Stimulated activated naive CD4-positive, alpha-beta T cell (primary cell): ENCODE measurements at regions not wholly inside any gene's neighbourhood (a gene's known extent, or its start where the extent isn't known, plus 50 kb on each side); places are given as distances from the start of the nearest gene placed in this dataset.

Source experiments
- DNase-seq, 6 experiments: peaks; one replicate each; lab custom pipeline; 2025; lab: John Stamatoyannopoulos, UW

- DNase-seq: no peak
These were observed 460.5 kb downstream of the COG6 start for GRCh38 chr13:40116008-40116407.

DNA sequence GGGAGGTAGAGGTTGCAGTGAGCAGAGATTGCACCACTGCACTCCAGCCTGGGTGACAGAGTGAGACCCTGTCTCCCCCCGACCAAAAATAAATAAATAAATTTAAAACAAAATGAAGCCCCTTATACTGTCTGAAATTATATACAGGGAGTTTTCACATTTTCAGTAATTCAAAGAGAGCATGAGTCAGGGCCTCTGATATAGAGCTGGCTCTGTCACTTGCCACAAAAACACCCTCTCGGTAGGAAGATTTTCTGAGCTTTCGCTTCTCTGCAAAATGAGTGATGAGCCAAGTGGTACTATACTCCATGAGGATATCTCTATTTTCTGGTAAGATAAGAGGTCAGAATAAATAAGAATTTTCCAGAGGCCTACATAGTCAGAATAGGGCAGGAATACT lies 462.9 kb downstream of the COG6 start:
- DNase-seq: no peak

DNA sequence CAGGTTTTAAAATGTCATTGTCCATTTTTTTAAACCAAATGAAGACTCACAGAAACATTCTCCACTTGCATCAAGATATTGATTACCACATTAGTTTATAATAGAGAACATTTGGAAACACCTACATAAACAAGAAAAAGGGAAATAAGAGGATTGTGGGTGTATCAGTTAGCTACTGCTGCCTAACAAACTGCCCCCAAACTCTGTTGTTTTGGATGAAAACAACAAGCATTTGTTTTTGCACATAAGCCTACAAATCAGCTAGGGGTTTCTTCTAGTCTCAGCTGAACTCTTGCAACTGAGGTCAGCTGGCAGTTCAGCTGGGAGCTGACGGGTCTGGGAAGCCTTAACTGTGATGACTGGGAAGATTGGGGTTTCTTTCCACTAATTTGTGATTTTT lies 464.4 kb downstream of the COG6 start:
- no peak for DNase-seq

DNA sequence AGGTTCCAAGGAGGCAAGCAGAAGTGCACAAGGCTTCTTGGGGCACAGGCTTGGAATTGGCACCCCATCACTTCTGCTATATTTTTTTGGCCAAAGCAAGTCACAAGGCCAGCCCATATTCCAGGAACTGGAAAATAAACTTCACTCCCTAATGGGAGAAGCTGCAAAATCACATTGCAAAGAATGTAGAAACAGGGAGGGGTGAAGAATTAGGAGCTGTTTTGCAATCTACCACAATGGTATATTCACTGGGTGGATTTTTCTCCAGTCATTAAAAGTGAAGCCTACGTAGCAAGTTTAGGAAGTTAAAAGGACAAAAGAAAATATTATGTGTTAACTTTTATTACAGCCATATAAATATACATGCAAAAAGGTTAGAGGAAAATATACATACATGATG lies 464.8 kb downstream of the COG6 start:
- DNase-seq: no peak

DNA sequence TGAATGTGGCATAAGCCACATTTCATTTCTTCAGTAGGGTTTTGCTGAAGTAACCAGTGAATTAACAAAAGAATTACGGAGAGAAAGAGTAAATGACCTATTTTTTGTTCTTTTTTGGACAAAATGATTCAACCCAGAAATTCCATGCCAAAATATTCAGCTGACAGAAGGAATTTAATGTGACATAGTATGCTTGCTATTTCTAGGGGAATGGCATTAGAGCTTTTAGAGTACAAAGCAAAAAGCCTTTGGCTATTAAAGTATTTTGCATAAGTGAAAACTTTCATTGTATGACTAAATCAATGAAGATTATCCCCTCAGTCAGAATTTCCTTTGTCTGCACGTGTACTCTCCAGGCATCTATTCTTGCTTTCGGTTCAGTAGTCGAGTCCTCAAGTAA lies 465.3 kb downstream of the COG6 start:
- no peak for DNase-seq

DNA sequence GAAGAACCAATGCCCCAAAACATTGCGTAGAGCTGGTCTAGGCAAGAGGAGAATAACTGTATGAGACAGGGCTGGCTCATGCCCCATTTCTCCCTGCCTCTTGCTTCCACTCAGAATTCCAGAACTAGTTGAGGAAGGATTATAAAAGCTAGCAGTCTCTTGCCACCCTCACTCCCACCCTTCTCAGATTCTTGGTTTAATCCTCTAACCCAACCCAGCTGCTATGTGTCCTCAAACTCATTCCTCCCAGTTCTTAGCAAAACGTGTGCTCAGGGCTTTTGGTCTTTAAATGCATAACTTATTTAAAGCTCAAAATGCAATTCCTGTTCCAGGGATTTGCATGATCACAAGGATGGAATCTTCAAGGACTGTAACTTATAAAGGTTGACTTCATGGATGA lies 466.3 kb downstream of the COG6 start:
- DNase-seq: no peak

DNA sequence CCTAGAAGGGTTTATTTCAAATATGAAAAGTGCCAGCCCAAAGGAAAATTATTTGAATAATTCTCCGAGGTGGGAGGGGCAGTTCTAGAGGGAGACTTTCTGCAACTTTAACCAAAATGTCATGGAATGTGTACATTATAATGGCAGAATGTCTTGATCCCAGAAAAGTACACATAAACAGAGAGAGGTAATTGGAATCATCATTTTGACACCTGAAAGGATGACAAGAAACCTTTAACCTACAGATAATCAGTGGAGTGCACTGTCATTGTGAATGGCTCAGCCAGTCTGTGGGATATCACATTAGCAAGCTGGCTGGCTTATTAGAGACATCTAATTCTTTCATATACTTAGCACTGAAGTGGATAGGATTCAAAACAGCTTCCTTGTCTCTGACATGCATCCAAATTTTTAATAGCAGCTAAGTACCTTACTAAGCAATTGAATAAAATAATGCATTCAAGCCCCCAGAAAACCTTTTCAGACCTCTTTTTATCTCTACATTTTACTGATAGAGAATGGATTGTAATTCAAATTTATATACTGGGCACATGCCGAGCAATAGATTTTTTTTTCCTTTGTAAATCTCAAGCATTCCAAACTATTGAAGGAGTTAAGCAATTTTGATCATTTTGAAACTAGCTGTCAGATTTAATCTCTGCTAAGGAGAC lies 468.6 kb downstream of the COG6 start:
- no peak for DNase-seq

DNA sequence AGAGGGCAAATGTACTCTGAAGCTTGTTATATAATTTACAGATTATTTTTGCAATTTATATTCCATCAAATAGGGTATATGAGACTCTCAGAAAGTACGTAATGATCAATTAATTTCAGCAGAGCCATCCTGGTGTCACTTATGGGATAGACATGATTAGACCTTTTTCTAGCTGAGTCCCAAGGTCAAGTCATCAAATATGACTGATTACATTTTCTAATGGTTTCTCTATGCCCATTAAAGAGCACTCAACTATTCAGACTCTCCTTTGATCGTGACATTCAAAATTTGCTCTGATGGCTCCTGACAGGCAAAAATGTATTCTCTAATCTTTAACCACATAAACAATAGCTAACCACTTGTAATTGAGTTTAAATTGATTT lies 469.2 kb downstream of the COG6 start:
- no peak for DNase-seq

DNA sequence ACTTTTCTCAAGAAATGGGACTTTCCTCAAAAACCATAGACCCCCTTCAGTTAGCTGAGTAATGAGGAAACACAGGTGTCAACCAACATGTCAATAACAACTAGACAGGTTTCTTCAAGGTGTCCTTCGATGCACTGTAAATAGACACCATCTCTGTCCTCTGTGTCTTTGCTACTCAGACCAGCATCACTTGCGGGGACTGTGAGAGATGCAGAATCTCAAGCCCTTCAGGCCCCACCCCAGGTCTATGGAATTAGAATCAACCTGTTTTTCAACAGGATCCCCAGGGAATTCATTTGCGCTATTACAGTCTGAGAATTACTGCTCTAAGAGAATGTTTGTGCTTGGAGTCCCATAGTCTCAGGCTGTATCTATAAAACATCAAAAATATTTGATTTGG lies 469.9 kb downstream of the COG6 start:
- DNase-seq: no peak

DNA sequence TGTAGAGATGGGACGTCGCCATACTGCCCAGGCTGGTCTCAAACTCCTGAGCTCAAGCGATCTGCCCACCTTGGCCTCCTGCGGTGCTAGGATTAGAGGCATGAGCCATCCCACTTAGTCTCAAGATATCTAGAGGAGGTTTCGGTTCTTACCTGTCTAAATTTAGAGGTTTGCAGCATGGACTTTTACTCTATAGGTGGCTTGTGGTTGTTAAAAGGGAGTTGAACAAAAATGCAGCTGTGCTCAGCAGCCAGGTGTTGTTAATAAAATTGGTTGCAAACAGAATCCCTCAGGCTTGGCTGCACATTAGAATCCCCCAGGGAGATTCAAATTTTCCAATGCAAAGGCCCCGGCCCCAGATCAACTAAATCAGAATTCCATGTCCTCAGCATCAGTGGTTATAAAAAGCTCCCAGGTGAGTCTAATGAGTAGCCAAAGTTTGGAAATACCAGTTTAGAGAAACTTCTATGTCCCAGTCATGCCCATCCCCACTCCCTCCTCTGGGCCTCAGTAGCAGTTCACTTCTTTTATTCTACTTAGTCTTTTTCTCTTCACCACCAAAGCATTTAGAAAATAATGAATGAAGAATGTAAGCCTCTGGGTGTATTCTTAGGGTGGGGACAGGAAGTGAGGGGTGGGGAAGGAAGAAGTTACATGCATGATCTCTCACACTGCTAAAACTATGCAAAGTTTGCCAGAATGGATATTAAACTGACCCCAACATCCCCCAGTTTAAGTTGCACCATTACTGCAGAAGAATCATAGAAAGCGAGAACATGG lies 471.0 kb downstream of the COG6 start:
- DNase-seq: no peak

- DNase-seq: no peak
These were observed 472.0 kb downstream of the COG6 start for GRCh38 chr13:40127476-40127875.

DNA sequence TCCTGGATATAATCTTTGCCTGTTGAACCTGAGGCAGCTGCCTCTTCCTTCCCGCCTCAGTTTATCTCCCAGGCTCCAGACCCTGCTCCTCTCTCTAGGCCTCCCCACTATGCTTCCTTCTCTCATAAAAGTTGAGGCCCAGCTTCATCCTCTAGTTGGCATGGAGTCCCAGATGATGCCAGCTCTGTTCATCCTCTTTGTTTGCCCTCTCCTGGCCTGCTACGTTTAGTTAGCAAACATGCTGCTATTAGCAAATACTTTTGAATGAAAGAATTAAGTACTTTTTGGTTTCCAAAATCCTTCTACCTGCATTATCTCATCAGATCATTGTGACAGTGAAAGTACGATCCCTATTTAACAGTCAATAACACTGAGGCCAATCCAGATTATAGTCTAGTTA lies 472.5 kb downstream of the COG6 start:
- no peak for DNase-seq

DNA sequence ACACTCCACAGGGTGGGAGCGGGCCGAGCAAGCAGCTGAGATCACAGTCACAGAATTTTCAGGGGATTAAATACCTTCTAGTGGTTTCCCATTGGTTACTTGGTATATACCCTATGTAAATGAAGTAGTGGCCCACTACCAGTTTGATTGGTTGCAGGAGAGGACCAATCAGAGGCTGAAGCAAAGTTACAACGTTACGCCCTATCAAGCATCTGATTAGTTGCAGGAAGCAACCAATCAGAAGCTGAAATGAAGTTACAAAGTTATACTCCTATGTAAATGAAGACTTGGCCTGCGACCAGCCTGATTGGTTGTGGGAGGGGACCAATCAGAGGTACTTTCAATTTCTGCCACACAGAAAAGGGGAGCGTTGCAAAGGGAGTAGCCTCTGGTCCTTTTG lies 474.0 kb downstream of the COG6 start:
- no peak for DNase-seq

- no peak for DNase-seq
These were observed 475.6 kb downstream of the COG6 start for GRCh38 chr13:40130871-40131636.

DNA sequence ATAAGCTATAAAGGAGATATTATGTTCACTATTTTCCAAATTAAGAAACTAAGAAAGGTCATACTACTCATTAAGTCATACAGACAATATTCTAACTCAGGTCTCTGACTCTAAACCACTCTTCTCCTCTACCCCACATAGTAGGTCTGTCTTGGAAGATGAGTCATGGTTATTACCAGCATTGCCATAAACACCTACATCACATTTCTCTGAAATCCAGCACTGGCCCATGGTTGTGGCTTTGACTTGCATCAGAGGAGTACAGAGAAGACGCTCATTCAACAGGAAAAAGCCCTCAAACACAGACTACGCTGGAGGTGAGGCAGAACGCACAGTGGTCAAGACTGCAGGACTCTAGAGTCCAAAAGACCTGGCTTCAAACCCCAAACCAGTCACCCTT lies 476.8 kb downstream of the COG6 start:
- DNase-seq: no peak

DNA sequence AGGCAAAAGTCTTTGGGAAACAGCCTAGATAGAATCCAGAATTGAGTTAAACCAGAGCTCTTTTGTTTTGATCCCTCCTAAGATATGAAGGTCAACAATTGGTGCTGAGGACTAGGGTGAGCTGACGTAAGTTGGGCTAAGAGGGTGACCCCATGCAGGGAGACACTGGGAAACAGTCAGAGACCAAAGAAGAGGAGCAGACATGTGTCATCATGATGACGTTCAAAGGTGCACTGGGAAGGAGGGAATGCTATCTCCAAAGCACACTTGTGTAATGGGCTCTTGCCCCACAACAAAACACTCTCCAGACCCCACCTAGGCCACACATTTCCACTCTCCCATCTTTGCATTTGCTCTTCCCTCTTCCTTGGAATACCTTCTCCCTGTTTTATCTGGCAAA lies 481.4 kb downstream of the COG6 start:
- DNase-seq: no peak

GRCh38 chr13:40137400-40137799 lies 481.9 kb downstream of the COG6 start:
- DNase-seq: no peak

DNA sequence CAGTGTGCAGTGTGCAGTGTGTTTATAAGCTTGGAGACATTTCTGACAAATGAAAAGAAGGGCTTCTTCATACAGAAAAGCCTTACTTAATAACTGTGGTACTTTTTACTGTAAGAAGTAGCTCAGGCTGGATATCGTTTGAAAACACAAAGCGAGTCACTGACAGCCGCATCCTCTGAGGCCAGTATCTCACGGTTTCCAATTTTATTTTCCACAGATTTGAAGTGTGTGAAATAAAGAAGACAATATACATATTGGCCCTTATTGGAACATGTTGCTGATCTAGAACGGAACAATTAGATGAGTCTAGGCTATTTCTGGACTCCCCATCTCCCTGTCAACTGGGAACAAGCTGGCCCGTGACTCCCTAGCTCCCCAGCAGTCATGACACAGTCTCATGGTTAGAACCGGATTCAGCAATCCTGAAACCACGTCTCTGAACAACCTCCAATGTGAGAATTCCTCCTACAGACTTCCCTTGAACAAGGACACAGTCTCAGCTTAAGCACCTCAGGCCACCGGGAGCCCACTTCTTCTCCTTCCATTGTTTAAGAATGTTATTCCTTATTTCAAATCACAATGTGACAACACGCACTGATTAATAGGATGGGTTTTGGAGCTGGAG lies 484.5 kb downstream of the COG6 start:
- DNase-seq: no peak

GRCh38 chr13:40141859-40142555 lies 486.5 kb downstream of the COG6 start:
- DNase-seq: no peak

GRCh38 chr13:40143106-40143505 lies 487.6 kb downstream of the COG6 start:
- no peak for DNase-seq

DNA sequence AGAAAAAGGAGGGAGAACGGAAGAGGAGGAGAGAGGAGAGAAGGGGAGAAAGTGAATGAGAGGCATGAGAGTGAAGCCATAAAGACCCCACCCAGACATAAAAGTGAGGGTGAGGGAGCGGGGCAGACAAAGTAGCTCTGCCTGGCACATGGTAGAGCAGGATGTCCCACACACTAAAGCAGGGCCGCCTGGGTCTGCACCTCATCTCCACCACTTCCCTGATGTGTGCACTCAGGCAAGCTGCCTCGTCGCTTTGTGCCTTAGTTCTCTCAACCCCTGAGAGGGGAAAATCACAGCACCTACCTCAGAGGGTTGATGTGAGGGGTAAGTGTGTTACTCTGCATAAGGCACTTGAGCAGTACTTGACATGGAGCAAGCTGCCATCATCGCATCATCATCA lies 488.1 kb downstream of the COG6 start:
- DNase-seq: no peak

DNA sequence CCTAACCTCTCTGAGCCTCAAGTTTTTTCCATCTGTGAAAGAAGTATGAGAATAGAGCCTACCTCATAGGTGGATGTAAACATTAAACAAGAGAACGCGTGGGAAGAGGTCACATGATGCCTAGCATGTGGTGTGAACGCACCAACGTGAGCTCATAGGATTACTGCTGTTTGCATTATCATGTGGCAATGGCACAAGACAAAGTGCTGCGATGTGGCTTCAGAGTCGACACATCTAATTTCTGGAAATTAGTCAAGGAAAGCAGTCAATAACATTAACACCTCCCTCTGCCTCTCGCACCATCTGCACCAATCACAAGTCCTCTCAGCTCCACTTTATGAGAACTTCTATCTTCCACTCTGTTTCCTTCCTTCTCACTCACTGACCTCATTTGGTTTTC lies 489.7 kb downstream of the COG6 start:
- no peak for DNase-seq
